ENCODE measurements at regions not wholly inside any gene's neighbourhood (a gene's known extent, or its start where the extent isn't known, plus 50 kb on each side); places are given as distances from the start of the nearest gene placed in this dataset.

- ATAC-seq (no peak), DNase-seq (ENCODE audit: missing footprints) (no peak)
- intact Hi-C loops (cut with DNase I): no loop called here
Measured at GRCh38 chr1:186620566-186621350, 59.5 kb downstream of the PTGS2 start.

GRCh38 chr1:186618401-186619170, 61.6 kb downstream of the PTGS2 start:
- intact Hi-C loops (cut with DNase I): no loop called here
- ATAC-seq: peak; percentile 91
- peak; percentile 83 for DNase-seq (ENCODE audit: missing footprints)

DNA sequence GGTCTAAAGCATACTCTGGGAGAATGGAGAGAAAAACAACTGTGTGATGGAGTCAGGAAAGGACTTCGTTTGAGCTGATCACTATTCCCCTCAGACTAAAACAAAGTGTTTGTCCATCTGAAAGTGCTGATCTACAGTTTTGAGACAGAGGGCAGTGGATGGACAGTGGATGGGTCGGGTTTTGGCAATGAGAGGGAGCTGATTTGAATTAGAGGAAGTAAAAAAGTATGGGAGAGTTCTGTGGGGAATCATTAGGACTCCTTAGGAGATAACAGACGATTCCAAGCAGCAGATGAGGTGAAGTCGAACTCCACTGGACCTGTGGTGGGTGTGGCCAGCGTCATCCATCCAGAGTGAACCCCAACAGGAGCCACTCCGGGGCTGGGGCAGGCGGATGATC, 62.3 kb downstream of the PTGS2 start:
- no peak for DNase-seq (ENCODE audit: missing footprints)
- intact Hi-C loops (cut with DNase I): no loop called here
- no peak for ATAC-seq

DNA sequence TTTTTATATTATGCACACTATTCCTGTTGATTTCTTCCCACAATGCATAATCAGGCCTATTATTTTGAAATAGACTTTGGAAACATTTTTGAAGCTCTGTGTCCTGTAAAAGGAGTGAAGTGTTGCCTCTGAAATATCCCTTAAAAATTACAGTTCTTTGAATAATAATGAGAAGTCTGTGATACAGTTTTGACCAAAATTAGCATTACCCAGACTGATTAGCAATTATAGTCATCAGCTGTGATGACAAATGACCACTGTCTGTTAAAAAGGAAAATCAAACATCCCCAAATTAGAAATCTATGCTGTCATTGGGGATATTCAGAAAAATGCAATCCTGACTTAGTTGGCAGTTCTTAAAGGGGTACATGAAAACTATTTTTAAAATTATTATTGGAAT, 63.7 kb downstream of the PTGS2 start:
- ATAC-seq (no peak), DNase-seq (ENCODE audit: missing footprints) (no peak)
- intact Hi-C loops (cut with DNase I): no loop called here

DNA sequence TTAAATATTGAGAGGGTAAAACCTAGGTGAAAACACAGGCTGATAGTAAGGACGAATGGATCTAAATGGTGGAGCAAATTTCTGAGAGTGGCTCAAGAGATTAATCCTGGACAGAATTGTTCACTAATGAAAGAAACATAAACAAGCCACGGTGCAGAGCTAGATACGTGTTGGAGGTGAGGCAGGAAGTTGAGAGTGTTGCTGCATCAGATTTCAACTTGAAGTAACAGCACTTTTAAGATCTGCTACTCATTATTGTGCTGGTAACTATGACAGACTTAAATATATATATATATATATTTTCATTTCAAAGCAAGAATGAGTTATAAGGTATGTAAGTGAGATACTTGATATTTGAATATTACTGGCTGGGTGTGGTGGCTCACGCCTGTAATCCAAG, 64.9 kb downstream of the PTGS2 start:
- intact Hi-C loops (cut with DNase I): no loop called here
- ATAC-seq: no peak
- DNase-seq (ENCODE audit: missing footprints): no peak

DNA sequence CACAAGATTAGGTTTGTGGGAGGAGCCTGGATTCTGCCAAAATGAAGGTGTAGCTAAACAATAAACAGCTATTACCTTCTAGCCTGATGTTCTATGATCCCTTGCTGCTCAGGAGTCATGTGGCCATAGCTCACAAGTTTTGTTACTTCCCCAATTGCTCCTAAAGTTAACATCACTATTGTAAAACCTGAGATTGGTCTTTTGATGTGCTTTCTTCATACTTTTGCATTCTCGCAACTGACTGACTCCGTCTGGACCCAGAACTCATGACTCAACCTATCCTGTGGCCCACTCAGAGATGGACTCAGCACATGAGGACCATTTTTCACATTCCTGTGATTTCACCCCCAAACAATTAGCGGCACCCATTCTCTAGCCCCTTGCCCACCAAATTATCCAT, 69.1 kb downstream of the PTGS2 start:
- ATAC-seq: no peak
- intact Hi-C loops (cut with DNase I): no loop called here
- DNase-seq (ENCODE audit: missing footprints): no peak

DNA sequence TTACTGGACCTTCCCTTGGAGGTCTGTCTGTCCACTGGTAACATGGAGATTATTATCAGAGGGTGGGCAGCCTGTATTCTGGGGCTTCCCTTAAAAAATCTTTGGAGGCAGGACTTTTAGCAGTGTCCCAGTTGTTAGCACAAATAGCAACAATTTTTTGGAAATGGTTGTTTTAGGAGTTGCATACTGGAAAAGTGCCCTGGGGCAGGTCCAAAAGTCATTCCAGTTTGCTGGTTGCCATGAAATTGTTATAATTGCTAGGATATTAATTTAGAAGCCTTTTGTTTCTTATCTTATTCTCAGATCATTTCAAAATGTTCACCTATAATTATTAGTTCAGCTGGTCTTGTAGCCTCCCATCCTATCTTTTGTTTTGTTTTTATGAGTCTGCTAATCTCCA, 71.0 kb downstream of the PTGS2 start:
- DNase-seq (ENCODE audit: missing footprints) (no peak), ATAC-seq (no peak)
- intact Hi-C loops (cut with DNase I): loop anchor here (5.0 kb wide), 1 partner anchor 198 kb away; no protein-coding TSS in a partner anchor

- intact Hi-C loops (cut with DNase I): loop anchor here (2.0 to 5.0 kb wide), 2 partner anchors 201 to 381 kb away; no protein-coding TSS in a partner anchor
- peak; percentile 48 for ATAC-seq
- DNase-seq (ENCODE audit: missing footprints): no peak
Measured at GRCh38 chr1:186605762-186606350, 74.4 kb downstream of the PTGS2 start.

GRCh38 chr1:186595969-186596368, 84.3 kb downstream of the PTGS2 start:
- DNase-seq (ENCODE audit: missing footprints): no peak
- intact Hi-C loops (cut with DNase I): no loop called here
- ATAC-seq: no peak

- intact Hi-C loops (cut with DNase I): no loop called here
- ATAC-seq (no peak), DNase-seq (ENCODE audit: missing footprints) (no peak)
Measured at GRCh38 chr1:186578325-186579016, 101.8 kb downstream of the PTGS2 start.

GRCh38 chr1:186577633-186578032, 102.6 kb downstream of the PTGS2 start:
- intact Hi-C loops (cut with DNase I): no loop called here
- ATAC-seq: no peak

DNA sequence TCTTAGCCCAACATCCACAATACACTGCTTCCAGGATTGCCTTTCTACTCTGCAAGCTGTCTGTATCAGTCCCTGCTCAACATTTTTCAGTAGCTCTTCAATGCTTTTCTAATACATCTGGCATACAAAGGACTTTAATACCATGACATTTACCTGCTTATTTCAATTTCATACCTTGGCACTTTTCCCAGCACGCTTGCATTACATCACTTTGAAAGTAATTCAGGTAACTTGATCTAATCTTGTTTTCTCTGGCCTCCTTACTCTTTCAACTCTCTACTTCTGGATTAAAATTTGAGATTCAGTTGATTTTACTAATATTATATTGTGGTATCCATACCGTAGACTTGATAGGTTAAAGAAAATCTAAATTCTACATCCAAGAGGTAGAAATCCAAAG, 103.0 kb downstream of the PTGS2 start:
- ATAC-seq: no peak
- no peak for DNase-seq (ENCODE audit: missing footprints)
- intact Hi-C loops (cut with DNase I): no loop called here

More at GRCh38 chr1:186577633-186578032, 102.6 kb downstream of the PTGS2 start:
- peak; percentile 68 for DNase-seq (ENCODE audit: missing footprints)

- DNase-seq (ENCODE audit: missing footprints): no peak
- intact Hi-C loops (cut with DNase I): no loop called here
- ATAC-seq: no peak
Measured at GRCh38 chr1:186575348-186575747, 104.9 kb downstream of the PTGS2 start.

GRCh38 chr1:186574926-186575325, 105.3 kb downstream of the PTGS2 start:
- no peak for DNase-seq (ENCODE audit: missing footprints)
- intact Hi-C loops (cut with DNase I): no loop called here
- no peak for ATAC-seq

GRCh38 chr1:186572509-186572908, 107.7 kb downstream of the PTGS2 start:
- ATAC-seq (no peak), DNase-seq (ENCODE audit: missing footprints) (no peak)
- intact Hi-C loops (cut with DNase I): no loop called here

DNA sequence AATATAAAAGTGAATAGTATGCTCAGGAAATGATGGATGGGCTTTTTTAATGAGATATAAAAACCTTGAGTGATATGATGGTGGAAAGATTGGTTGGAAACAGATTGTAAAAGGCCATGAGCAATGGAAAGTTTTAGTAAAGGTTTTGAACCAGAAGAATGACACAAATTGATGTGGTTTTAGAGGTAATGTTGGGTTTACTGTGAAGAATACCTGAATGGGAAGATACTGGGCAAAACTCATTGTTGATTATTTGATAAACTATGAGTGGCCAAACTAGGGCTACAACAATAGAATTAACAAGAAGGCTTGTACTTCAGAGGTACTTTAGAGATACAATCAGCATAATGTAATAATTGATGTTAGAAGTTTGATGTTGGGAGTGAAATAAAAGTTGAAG, 108.5 kb downstream of the PTGS2 start:
- intact Hi-C loops (cut with DNase I): no loop called here
- no peak for DNase-seq (ENCODE audit: missing footprints)
- no peak for ATAC-seq

DNA sequence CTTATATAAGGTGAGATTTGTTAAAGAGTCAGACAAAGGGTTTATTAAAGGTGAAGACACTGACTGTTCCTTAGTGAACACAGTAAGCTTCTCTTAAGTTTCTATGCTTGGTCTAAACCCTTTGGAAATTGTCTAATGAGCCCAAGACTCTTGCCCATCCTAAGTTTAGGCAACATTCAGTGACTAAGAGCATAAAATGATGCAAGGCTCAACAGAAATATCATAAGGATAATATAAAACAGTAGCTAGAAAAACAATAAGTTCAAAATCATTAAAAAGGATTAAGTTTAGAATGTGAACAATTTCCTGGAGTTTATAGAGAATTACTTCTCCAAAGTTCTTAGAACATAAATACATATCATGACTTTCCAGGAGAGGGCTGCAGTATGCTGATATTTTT, 108.9 kb upstream of the PDC start:
- no peak for DNase-seq (ENCODE audit: missing footprints)
- ATAC-seq: no peak
- intact Hi-C loops (cut with DNase I): no loop called here

- ATAC-seq (no peak), DNase-seq (ENCODE audit: missing footprints) (no peak)
- intact Hi-C loops (cut with DNase I): no loop called here
Measured at GRCh38 chr1:186568221-186568620, 107.3 kb upstream of the PDC start.

DNA sequence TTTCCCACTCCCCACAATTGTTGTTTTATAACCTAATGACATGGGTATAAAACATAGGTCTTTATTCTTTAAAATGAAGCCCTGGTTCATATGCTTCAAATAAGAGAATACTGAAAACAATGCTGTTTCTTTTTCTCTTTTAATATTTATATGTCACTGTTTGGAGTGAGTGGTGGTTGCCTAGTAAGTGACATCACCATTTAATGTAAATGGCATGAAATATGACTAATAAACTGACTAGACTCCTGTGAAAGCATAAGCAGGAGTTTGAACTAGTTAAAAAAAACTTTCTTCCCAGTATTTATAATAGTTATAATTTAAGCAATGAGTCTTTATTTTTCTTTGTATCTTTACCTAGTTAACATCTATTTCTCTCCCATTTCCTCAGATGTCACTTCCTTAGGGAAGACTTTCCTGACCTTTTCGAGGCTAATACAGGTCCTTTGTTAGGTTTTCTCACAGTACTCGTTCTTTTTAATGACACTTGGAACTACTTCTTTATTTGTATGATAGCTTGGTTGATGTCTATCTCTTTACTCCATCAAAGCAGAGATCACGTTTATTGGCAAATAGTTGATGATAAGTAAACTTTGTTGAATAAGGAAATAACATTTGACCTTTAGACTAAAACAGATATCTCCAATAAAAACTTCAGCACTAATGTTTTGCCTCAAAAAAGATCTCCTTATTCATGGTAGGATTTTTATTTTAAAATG, 105.4 kb upstream of the PDC start:
- DNase-seq (ENCODE audit: missing footprints): no peak
- intact Hi-C loops (cut with DNase I): no loop called here
- ATAC-seq: no peak
